ENCODE measurements at regions not wholly inside any gene's neighbourhood (a gene's known extent, or its start where the extent isn't known, plus 50 kb on each side); places are given as distances from the start of the nearest gene placed in this dataset.

DNA sequence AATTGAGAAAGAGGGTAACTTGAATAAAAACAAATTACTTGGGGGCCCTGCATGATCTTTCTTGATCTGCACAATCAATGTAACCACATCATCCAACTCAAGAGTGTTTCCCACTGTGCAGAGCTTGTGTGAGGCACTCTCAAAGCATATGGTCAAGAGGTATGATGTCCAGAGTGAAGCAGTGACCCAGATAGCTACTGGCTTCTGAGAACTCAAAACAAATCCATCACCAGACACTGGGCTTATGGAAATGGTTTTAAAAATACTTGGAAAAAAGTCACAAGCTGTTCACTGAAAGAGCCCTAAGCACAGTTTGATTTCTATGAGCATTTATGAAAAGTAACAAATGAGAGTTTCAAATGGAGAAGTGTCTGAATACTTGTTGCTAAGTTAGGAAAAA is 361.0 kb downstream of the GRXCR1 start:
- no peak for TF ChIP-seq SIN3A (IDR thresholded peaks at IDR 0.05; ENCODE audit: borderline replicate concordance, insufficient read depth, low read length)
- no peak for TF ChIP-seq TAF1 (IDR thresholded peaks at IDR 0.05; ENCODE audit: borderline replicate concordance, insufficient read depth, low read length)
- no peak for TF ChIP-seq POLR2AphosphoS5 (IDR thresholded peaks at IDR 0.05; ENCODE audit: low read depth, low read length)
- TF ChIP-seq, protein P1, sequence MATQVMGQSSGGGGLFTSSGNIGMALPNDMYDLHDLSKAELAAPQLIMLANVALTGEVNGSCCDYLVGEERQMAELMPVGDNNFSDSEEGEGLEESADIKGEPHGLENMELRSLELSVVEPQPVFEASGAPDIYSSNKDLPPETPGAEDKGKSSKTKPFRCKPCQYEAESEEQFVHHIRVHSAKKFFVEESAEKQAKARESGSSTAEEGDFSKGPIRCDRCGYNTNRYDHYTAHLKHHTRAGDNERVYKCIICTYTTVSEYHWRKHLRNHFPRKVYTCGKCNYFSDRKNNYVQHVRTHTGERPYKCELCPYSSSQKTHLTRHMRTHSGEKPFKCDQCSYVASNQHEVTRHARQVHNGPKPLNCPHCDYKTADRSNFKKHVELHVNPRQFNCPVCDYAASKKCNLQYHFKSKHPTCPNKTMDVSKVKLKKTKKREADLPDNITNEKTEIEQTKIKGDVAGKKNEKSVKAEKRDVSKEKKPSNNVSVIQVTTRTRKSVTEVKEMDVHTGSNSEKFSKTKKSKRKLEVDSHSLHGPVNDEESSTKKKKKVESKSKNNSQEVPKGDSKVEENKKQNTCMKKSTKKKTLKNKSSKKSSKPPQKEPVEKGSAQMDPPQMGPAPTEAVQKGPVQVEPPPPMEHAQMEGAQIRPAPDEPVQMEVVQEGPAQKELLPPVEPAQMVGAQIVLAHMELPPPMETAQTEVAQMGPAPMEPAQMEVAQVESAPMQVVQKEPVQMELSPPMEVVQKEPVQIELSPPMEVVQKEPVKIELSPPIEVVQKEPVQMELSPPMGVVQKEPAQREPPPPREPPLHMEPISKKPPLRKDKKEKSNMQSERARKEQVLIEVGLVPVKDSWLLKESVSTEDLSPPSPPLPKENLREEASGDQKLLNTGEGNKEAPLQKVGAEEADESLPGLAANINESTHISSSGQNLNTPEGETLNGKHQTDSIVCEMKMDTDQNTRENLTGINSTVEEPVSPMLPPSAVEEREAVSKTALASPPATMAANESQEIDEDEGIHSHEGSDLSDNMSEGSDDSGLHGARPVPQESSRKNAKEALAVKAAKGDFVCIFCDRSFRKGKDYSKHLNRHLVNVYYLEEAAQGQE (IDR thresholded peaks at IDR 0.05; ENCODE audit: insufficient read depth in 1 of 2, low read depth in 2 of 2, low read length in 2 of 2): no peak
- no peak for TF ChIP-seq FOXP2 (optimal IDR thresholded peaks at IDR 0.05; ENCODE audit: borderline replicate concordance, extremely low read depth, extremely low read length, insufficient read depth)
